K562 (cell line): ENCODE measurements at regions not wholly inside any gene's neighbourhood (a gene's known extent, or its start where the extent isn't known, plus 50 kb on each side); places are given as distances from the start of the nearest gene placed in this dataset.

Source experiments
- CSDE1 ChIP-seq, 2 experiments: fragments of 450-650 bp; IDR thresholded peaks; 2 replicates each; pipeline ENCODE4 v1.6.1; 2016; ENCODE audit warnings: mild to moderate bottlenecking in 1 of 2
- JUND ChIP-seq, 2 experiments: IDR thresholded peaks; 2 replicates in 1 of 2; 3 replicates in 1 of 2; pipeline ENCODE4 v1.6.1; 2011; ENCODE audit warnings: borderline replicate concordance in 2 of 2, low read depth in 2 of 2, low read length in 2 of 2, improper control_type of control experiment in 1 of 2, missing biosample characterization in 1 of 2, missing genetic modification characterization in 1 of 2, missing genetic modification reagents in 1 of 2
- PPARD ChIP-seq: fragments of 250-450 bp; sonication (Bioruptor Pico); IDR thresholded peaks from 2 replicates; pipeline ENCODE4 v1.8.0; 2022; ENCODE audit warnings: inconsistent platforms, mild to moderate bottlenecking, moderate library complexity
- TFAM ChIP-seq: fragments of 250-450 bp; sonication (Bioruptor Pico); conservative IDR thresholded peaks from 2 replicates; pipeline ENCODE4 v1.5.0; 2021; ENCODE audit warnings: mild to moderate bottlenecking, moderate library complexity
- YBX1 ChIP-seq: fragments of 450-650 bp; IDR thresholded peaks from 2 replicates; pipeline ENCODE4 v1.7.1; 2016; ENCODE audit warnings: mild to moderate bottlenecking
- ZNF239 ChIP-seq: fragments of 250-450 bp; sonication (Bioruptor Pico); IDR thresholded peaks from 2 replicates; pipeline ENCODE4 v1.4.0; 2020; ENCODE audit warnings: mild to moderate bottlenecking
- ZZZ3 ChIP-seq: fragments of 450-650 bp; IDR thresholded peaks from 2 replicates; pipeline ENCODE4 v1.6.1; 2016; ENCODE audit warnings: antibody characterized with exemption, mild to moderate bottlenecking, moderate library complexity
- TF ChIP-seq, protein P1 (sequence below): fragments of 450-650 bp; formaldehyde crosslinking; IDR thresholded peaks from 2 replicates; pipeline ENCODE4 v1.4.0; 2022; ENCODE audit warnings: missing genetic modification characterization
- TF ChIP-seq, protein P2 (sequence below): fragments of 450-650 bp; IDR thresholded peaks from 2 replicates; pipeline ENCODE4 v1.7.1; 2018; ENCODE audit warnings: mild to moderate bottlenecking, low read depth; ENCODE audit not compliant: partially characterized antibody
- TF ChIP-seq, protein P3 (sequence below): fragments of 250-450 bp; sonication (Bioruptor Pico); IDR thresholded peaks from 2 replicates; pipeline ENCODE4 v1.5.0; 2020; ENCODE audit warnings: mild to moderate bottlenecking

DNA sequence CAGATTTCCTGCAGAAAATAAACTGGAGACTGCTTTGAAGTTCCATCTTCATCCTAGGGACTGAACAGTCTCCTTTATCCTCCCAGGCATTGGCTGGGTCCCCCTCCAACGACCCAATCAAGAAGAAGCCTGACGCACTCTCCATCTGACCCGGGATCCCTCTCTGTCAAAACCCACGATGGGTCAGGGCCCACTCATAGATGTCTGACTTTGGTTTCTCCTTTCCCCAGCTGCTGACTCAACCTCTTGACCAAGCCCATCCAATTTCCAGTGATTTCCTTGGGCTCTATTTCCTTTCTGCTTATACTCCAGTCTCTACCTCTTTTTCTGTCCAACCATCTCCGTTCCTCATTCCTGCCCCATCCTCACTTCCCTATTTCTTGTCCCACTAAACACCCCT is 189.7 kb downstream of the MIAT start (continued):
- TF ChIP-seq, protein P1, sequence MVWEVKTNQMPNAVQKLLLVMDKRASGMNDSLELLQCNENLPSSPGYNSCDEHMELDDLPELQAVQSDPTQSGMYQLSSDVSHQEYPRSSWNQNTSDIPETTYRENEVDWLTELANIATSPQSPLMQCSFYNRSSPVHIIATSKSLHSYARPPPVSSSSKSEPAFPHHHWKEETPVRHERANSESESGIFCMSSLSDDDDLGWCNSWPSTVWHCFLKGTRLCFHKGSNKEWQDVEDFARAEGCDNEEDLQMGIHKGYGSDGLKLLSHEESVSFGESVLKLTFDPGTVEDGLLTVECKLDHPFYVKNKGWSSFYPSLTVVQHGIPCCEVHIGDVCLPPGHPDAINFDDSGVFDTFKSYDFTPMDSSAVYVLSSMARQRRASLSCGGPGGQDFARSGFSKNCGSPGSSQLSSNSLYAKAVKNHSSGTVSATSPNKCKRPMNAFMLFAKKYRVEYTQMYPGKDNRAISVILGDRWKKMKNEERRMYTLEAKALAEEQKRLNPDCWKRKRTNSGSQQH (CRISPR knock-in tag), result no peak
- TF ChIP-seq JUND (IDR thresholded peaks at IDR 0.05; ENCODE audit: borderline replicate concordance, low read depth, low read length) (no peak), JUND (tag; IDR thresholded peaks at IDR 0.05; ENCODE audit: borderline replicate concordance, low read depth, low read length) (no peak), YBX1 (no peak), ZZZ3 (no peak), PPARD (CRISPR knock-in tag) (no peak), TFAM (CRISPR knock-in tag) (no peak), ZNF239 (CRISPR knock-in tag) (no peak), CSDE1 (IDR thresholded peaks at IDR 0.05) (no peak)
- TF ChIP-seq, protein P2, sequence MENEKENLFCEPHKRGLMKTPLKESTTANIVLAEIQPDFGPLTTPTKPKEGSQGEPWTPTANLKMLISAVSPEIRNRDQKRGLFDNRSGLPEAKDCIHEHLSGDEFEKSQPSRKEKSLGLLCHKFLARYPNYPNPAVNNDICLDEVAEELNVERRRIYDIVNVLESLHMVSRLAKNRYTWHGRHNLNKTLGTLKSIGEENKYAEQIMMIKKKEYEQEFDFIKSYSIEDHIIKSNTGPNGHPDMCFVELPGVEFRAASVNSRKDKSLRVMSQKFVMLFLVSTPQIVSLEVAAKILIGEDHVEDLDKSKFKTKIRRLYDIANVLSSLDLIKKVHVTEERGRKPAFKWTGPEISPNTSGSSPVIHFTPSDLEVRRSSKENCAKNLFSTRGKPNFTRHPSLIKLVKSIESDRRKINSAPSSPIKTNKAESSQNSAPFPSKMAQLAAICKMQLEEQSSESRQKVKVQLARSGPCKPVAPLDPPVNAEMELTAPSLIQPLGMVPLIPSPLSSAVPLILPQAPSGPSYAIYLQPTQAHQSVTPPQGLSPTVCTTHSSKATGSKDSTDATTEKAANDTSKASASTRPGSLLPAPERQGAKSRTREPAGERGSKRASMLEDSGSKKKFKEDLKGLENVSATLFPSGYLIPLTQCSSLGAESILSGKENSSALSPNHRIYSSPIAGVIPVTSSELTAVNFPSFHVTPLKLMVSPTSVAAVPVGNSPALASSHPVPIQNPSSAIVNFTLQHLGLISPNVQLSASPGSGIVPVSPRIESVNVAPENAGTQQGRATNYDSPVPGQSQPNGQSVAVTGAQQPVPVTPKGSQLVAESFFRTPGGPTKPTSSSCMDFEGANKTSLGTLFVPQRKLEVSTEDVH, result no peak
- TF ChIP-seq, protein P3, sequence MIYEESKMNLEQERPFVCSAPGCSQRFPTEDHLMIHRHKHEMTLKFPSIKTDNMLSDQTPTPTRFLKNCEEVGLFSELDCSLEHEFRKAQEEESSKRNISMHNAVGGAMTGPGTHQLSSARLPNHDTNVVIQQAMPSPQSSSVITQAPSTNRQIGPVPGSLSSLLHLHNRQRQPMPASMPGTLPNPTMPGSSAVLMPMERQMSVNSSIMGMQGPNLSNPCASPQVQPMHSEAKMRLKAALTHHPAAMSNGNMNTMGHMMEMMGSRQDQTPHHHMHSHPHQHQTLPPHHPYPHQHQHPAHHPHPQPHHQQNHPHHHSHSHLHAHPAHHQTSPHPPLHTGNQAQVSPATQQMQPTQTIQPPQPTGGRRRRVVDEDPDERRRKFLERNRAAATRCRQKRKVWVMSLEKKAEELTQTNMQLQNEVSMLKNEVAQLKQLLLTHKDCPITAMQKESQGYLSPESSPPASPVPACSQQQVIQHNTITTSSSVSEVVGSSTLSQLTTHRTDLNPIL (CRISPR knock-in tag), result no peak
